Stomach (tissue), 4 donors: ENCODE measurements at regions not wholly inside any gene's neighbourhood (a gene's known extent, or its start where the extent isn't known, plus 50 kb on each side); places are given as distances from the start of the nearest gene placed in this dataset.

ENCODE experiments used
- CTCF ChIP-seq, 7 experiments: fragments of 450-650 bp in 4 of 7; fragments of 200-600 bp in 3 of 7; sonication (generic) in 3 of 7; IDR thresholded peaks; one replicate each; pipeline ENCODE4 v1.5.1; 2016 to 2019; ENCODE audit warnings: antibody characterized with exemption in 7 of 7, control low read depth in 2 of 7, mild to moderate bottlenecking in 1 of 7
- POLR2A ChIP-seq, 4 donors: fragments of 450-650 bp; IDR thresholded peaks; one replicate each; pipeline ENCODE4 v1.6.1; 2016; ENCODE audit warnings: antibody characterized with exemption in 4 of 4, control low read depth in 2 of 4, mild to moderate bottlenecking in 1 of 4, moderate library complexity in 1 of 4

GRCh38 chr15:97410897-97411575 is 549.5 kb upstream of the ARRDC4 start:
- TF ChIP-seq CTCF (IDR thresholded peaks at IDR 0.05) (no peak), POLR2A (IDR thresholded peaks at IDR 0.05) (no peak)
